IPS-NIHi11 (cell line): ENCODE measurements at regions not wholly inside any gene's neighbourhood (a gene's known extent, or its start where the extent isn't known, plus 50 kb on each side); places are given as distances from the start of the nearest gene placed in this dataset.
"Not testable (repeated sequence)": the region's sequence is repeated elsewhere in the genome, so short reads cannot be mapped to it uniquely, and the experiment has no call there.

ENCODE experiments used
- DNase-seq: peaks from one replicate; pipeline ENCODE4 v3.0.0; 2012; ENCODE audit warnings: mixed read lengths, low spot score

GRCh38 chr20:54727490-54727889 lies 252.1 kb downstream of the DOK5 start:
- DNase-seq, result no peak

- DNase-seq, result no peak
Observed at GRCh38 chr20:54726687-54727300, 251.4 kb downstream of the DOK5 start.

GRCh38 chr20:54725266-54725665 lies 249.9 kb downstream of the DOK5 start:
- not testable (repeated sequence) for DNase-seq

GRCh38 chr20:54723723-54724122 lies 248.3 kb downstream of the DOK5 start:
- DNase-seq, result no peak

GRCh38 chr20:54717983-54718382 lies 242.6 kb downstream of the DOK5 start:
- no peak for DNase-seq

GRCh38 chr20:54716790-54717189 lies 241.4 kb downstream of the DOK5 start:
- DNase-seq, result no peak

GRCh38 chr20:54716174-54716747 lies 240.9 kb downstream of the DOK5 start:
- DNase-seq, result no peak

GRCh38 chr20:54714817-54715216 lies 239.4 kb downstream of the DOK5 start:
- no peak for DNase-seq

GRCh38 chr20:54713727-54714126 lies 238.3 kb downstream of the DOK5 start:
- no peak for DNase-seq

GRCh38 chr20:54711071-54711470 lies 235.7 kb downstream of the DOK5 start:
- no peak for DNase-seq

- DNase-seq, result no peak
Observed at GRCh38 chr20:54710341-54710740, 234.9 kb downstream of the DOK5 start.

GRCh38 chr20:54708229-54708628 lies 232.8 kb downstream of the DOK5 start:
- no peak for DNase-seq

GRCh38 chr20:54707801-54708200 lies 232.4 kb downstream of the DOK5 start:
- DNase-seq, result no peak

- DNase-seq, result no peak
Observed at GRCh38 chr20:54706581-54706980, 231.2 kb downstream of the DOK5 start.

- DNase-seq, result no peak
Observed at GRCh38 chr20:54704032-54704635, 228.7 kb downstream of the DOK5 start.
